H9 (cell line): ENCODE measurements at regions not wholly inside any gene's neighbourhood (a gene's known extent, or its start where the extent isn't known, plus 50 kb on each side); places are given as distances from the start of the nearest gene placed in this dataset.

Experiments
- DNase-seq: peaks from one replicate; pipeline ENCODE4 v3.0.0-alpha.2; 2017
- H2AFZ ChIP-seq: one replicate; pipeline ENCODE4 v1.6.1; 2013; ENCODE audit warnings: mild to moderate bottlenecking, low read length, control low read depth, moderate library complexity
- H2AK5ac ChIP-seq: 2 replicates; pipeline ENCODE4 v1.6.1; 2013; ENCODE audit warnings: low read length, control low read depth, mixed read lengths; ENCODE audit not compliant: insufficient read length
- H2BK120ac ChIP-seq: one replicate; pipeline ENCODE4 v1.6.1; 2013; ENCODE audit warnings: low read depth, mild to moderate bottlenecking, low read length, control low read depth, inconsistent platforms; ENCODE audit not compliant: poor library complexity, severe bottlenecking
- H2BK12ac ChIP-seq: 2 replicates; pipeline ENCODE4 v1.6.1; 2013; ENCODE audit warnings: low read length, control low read depth, mixed read lengths, low read depth; ENCODE audit not compliant: insufficient read length
- H2BK15ac ChIP-seq: 2 replicates; pipeline ENCODE4 v1.6.1; 2013; ENCODE audit warnings: low read depth, low read length, control low read depth
- H2BK20ac ChIP-seq: one replicate; pipeline ENCODE4 v1.6.1; 2013; ENCODE audit warnings: low read depth, mild to moderate bottlenecking, low read length, control low read depth, inconsistent platforms; ENCODE audit not compliant: poor library complexity, severe bottlenecking
- H2BK5ac ChIP-seq: 2 replicates; pipeline ENCODE4 v1.6.1; 2013; ENCODE audit warnings: low read length, control low read depth, mixed read lengths; ENCODE audit not compliant: insufficient read length
- H3K14ac ChIP-seq: 2 replicates; pipeline ENCODE4 v1.6.1; 2013; ENCODE audit warnings: low read length, control low read depth; ENCODE audit not compliant: insufficient read depth
- H3K18ac ChIP-seq: 2 replicates; pipeline ENCODE4 v1.6.1; 2013; ENCODE audit warnings: low read depth, mild to moderate bottlenecking, mixed read lengths, low read length, control low read depth; ENCODE audit not compliant: insufficient read length
- H3K23ac ChIP-seq: 2 replicates; pipeline ENCODE4 v1.6.1; 2013; ENCODE audit warnings: low read length, control low read depth, mixed read lengths, low read depth; ENCODE audit not compliant: insufficient read length
- H3K23me2 ChIP-seq: 2 replicates; pipeline ENCODE4 v1.6.1; 2013; ENCODE audit warnings: low read depth, mild to moderate bottlenecking, mixed read lengths, low read length, control low read depth; ENCODE audit not compliant: insufficient read length, poor library complexity, severe bottlenecking
- H3K27ac ChIP-seq: 2 replicates; pipeline ENCODE4 v1.5.1; 2013; ENCODE audit warnings: low read length, control low read depth, mixed read lengths, low read depth; ENCODE audit not compliant: insufficient read length
- H3K27me3 ChIP-seq: 2 replicates; pipeline ENCODE4 v1.6.1; 2013; ENCODE audit warnings: low read length, control low read depth, inconsistent platforms; ENCODE audit not compliant: insufficient read depth
- H3K4ac ChIP-seq: 2 replicates; pipeline ENCODE4 v1.6.1; 2013; ENCODE audit warnings: low read depth, mild to moderate bottlenecking, control low read depth, inconsistent platforms, low read length, moderate library complexity
- H3K4me1 ChIP-seq: 2 replicates; pipeline ENCODE4 v1.6.1; 2013; ENCODE audit warnings: low read length, control low read depth, inconsistent platforms; ENCODE audit not compliant: insufficient read depth
- H3K4me2 ChIP-seq: 2 replicates; pipeline ENCODE4 v1.6.1; 2013; ENCODE audit warnings: low read length, control low read depth, mixed read lengths; ENCODE audit not compliant: insufficient read length, insufficient read depth
- H3K56ac ChIP-seq: 2 replicates; pipeline ENCODE4 v1.6.1; 2013; ENCODE audit warnings: low read depth, mild to moderate bottlenecking, mixed read lengths, low read length, control low read depth; ENCODE audit not compliant: insufficient read length
- H3K79me1 ChIP-seq: 2 replicates; pipeline ENCODE4 v1.6.1; 2013; ENCODE audit warnings: low read depth, mild to moderate bottlenecking, moderate library complexity, low read length, control low read depth, inconsistent platforms; ENCODE audit not compliant: insufficient read depth, poor library complexity, severe bottlenecking
- H3K79me2 ChIP-seq: 2 replicates; pipeline ENCODE4 v1.6.1; 2013; ENCODE audit warnings: low read length, control low read depth, inconsistent platforms; ENCODE audit not compliant: insufficient read depth
- H3K9ac ChIP-seq: 2 replicates; pipeline ENCODE4 v1.6.1; 2013; ENCODE audit warnings: low read length, control low read depth, mixed read lengths; ENCODE audit not compliant: insufficient read length; ENCODE audit errors: extremely low read depth
- H3K9me3 ChIP-seq: one replicate; pipeline ENCODE4 v1.6.1; 2013; ENCODE audit warnings: low read depth, low read length, inconsistent platforms; ENCODE audit not compliant: control insufficient read depth
- H3T11ph ChIP-seq: one replicate; pipeline ENCODE4 v1.6.1; 2013; ENCODE audit warnings: mild to moderate bottlenecking, low read length, control low read depth, inconsistent platforms
- H4K20me1 ChIP-seq: one replicate; pipeline ENCODE4 v1.6.1; 2013; ENCODE audit not compliant: control insufficient read depth, insufficient read length, insufficient read depth
- H4K5ac ChIP-seq: 2 replicates; pipeline ENCODE4 v1.6.1; 2013; ENCODE audit warnings: low read depth, mild to moderate bottlenecking, mixed read lengths, low read length, control low read depth; ENCODE audit not compliant: insufficient read length
- H4K8ac ChIP-seq: replicated peaks from 2 replicates; pipeline ENCODE4 v1.6.1; 2013; ENCODE audit warnings: low read length, control low read depth, mixed read lengths, low read depth; ENCODE audit not compliant: insufficient read length
- H4K91ac ChIP-seq: 2 replicates; pipeline ENCODE4 v1.6.1; 2013; ENCODE audit warnings: low read depth, mild to moderate bottlenecking, moderate library complexity, mixed read lengths, low read length, control low read depth; ENCODE audit not compliant: insufficient read length
- H3K27ac Mint-ChIP-seq, 3 experiments: 2 replicates in 2 of 3; 3 replicates in 1 of 3; pipeline ENCODE4 v1.8.0; 2020 to 2021; ENCODE audit warnings: mixed read lengths in 3 of 3, mild to moderate bottlenecking in 1 of 3, moderate library complexity in 1 of 3
- H3K27me3 Mint-ChIP-seq: 2 replicates; pipeline ENCODE4 v1.8.0; 2021; ENCODE audit warnings: low read depth, mild to moderate bottlenecking, moderate library complexity, mixed read lengths
- H3K36me3 Mint-ChIP-seq, 3 experiments: 2 replicates in 2 of 3; 3 replicates in 1 of 3; pipeline ENCODE4 v1.8.0; 2020 to 2021; ENCODE audit warnings: low read depth in 3 of 3, mixed read lengths in 3 of 3; ENCODE audit not compliant: insufficient read depth in 1 of 3
- H3K4me1 Mint-ChIP-seq, 2 experiments: 2 replicates each; pipeline ENCODE4 v1.8.0; 2020; ENCODE audit warnings: mixed read lengths in 2 of 2
- H3K4me3 Mint-ChIP-seq, 2 experiments: 2 replicates in 1 of 2; 3 replicates in 1 of 2; pipeline ENCODE4 v1.8.0; 2020 to 2021; ENCODE audit warnings: mild to moderate bottlenecking in 2 of 2, mixed read lengths in 2 of 2, moderate library complexity in 1 of 2
- H3K9me3 Mint-ChIP-seq, 2 experiments: 2 replicates in 1 of 2; 3 replicates in 1 of 2; pipeline ENCODE4 v1.8.0; 2020; ENCODE audit warnings: mild to moderate bottlenecking in 2 of 2, mixed read lengths in 2 of 2, moderate library complexity in 1 of 2
- WGBS: extraction: QIAGEN DNeasy Blood & Tissue Kit; methylation state at CpG from one replicate; pipeline ENCODE4 v1.1.7; 2013; ENCODE audit warnings: missing lambda C conversion rate, low lambda C conversion rate, mixed read lengths; ENCODE audit not compliant: insufficient read length; ENCODE audit errors: extremely low coverage; 5-methylcytosine and 5-hydroxymethylcytosine counted together
- TF ChIP-seq, protein P1 (sequence below): fragments of 200-600 bp; sonication (generic); conservative IDR thresholded peaks from 3 replicates; pipeline ENCODE4 v1.8.0; 2021; ENCODE audit warnings: antibody characterized with exemption, mild to moderate bottlenecking

DNA sequence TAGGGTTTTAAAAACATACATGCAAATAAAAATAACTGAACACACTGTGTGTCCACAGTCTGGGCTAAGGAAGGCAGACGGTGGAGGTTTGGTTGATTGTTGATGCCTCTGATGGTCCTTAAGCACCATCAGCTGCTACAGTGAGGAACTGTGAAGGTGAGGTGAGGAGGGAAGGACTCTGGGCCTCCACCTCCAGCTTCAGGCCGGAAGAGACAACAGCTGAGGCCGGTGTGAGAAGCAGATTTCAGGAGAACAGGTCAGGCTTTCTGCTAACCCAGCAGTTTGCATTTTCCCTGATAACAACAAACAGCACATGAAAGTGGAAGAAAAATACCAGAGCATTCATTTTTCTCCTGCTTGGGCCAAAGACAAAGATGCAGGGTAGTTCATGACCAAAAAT lies 189.9 kb upstream of the AJAP1 start:
- Histone ChIP-seq H4K20me1 (no peaks in the 10 kb centered on the region), H3K4me2 (no peak overlapping the region), H2BK5ac (no peak overlapping the region), H3K27me3 (no peaks in the 10 kb centered on the region), H3K79me2 (no peaks in the 10 kb centered on the region), H3K23ac (no peak overlapping the region), H4K5ac (no peak overlapping the region), H3K4me1 (no peaks in the 10 kb centered on the region), H2AK5ac (no peak overlapping the region), H2BK15ac (no peak overlapping the region), H3K4ac (no peak overlapping the region), H2BK120ac (no peak overlapping the region), H4K8ac (no peak overlapping the region), H2BK12ac (no peak overlapping the region), H3T11ph (no peak overlapping the region), H3K56ac (no peak overlapping the region), H3K9ac (no peak overlapping the region), H3K79me1 (no peaks in the 10 kb centered on the region), H3K9me3 (no peaks in the 10 kb centered on the region), H2BK20ac (no peak overlapping the region), H3K14ac (no peak overlapping the region), H3K23me2 (no peaks in the 10 kb centered on the region), H2AFZ (no peak overlapping the region), H4K91ac (no peak overlapping the region), H3K27ac (no peak overlapping the region), H3K18ac (no peak overlapping the region)
- WGBS, result no CpG with 5 or more reads among the region's 3 CpGs
- Mint-ChIP-seq H3K27me3 (peaks cover 4% of the 10 kb centered on the region; the same call in 1 of the 2 replicates), H3K27ac (peak overlapping the region in 2 of 3 experiments; percentile 63 to 77; a peak in 1 of 7 replicates), H3K4me3 (no peak overlapping the region), H3K9me3 (no peaks in the 10 kb centered on the region; a peak in 1 of 5 replicates), H3K4me1 (no peaks in the 10 kb centered on the region), H3K36me3 (no peaks in the 10 kb centered on the region; a peak in 2 of 7 replicates)
- DNase-seq, result no peak
- TF ChIP-seq, protein P1, sequence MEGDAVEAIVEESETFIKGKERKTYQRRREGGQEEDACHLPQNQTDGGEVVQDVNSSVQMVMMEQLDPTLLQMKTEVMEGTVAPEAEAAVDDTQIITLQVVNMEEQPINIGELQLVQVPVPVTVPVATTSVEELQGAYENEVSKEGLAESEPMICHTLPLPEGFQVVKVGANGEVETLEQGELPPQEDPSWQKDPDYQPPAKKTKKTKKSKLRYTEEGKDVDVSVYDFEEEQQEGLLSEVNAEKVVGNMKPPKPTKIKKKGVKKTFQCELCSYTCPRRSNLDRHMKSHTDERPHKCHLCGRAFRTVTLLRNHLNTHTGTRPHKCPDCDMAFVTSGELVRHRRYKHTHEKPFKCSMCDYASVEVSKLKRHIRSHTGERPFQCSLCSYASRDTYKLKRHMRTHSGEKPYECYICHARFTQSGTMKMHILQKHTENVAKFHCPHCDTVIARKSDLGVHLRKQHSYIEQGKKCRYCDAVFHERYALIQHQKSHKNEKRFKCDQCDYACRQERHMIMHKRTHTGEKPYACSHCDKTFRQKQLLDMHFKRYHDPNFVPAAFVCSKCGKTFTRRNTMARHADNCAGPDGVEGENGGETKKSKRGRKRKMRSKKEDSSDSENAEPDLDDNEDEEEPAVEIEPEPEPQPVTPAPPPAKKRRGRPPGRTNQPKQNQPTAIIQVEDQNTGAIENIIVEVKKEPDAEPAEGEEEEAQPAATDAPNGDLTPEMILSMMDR, result no peak
